H1 (cell line): ENCODE measurements at regions not wholly inside any gene's neighbourhood (a gene's known extent, or its start where the extent isn't known, plus 50 kb on each side); places are given as distances from the start of the nearest gene placed in this dataset.

Experiments
- CTCF ChIA-PET: fragments of 300-600 bp; sonication (Branson Sonifier 250); formaldehyde crosslinking; loops from one replicate; lab custom pipeline; 2021; ENCODE audit not compliant: partially characterized antibody; lab: Charles Lee
- POLR2A ChIA-PET: fragments of 300-600 bp; sonication (Branson Sonifier 250); formaldehyde crosslinking; loops from one replicate; lab custom pipeline; 2021; ENCODE audit warnings: inconsistent platforms; ENCODE audit not compliant: partially characterized antibody; lab: Charles Lee
- DNase-seq, 2 experiments: peaks; one replicate each; pipeline versions ENCODE4 v3.0.0 to v3.0.0-alpha.2; 2010 to 2022; ENCODE audit warnings: low spot score in 2 of 2, low read depth in 1 of 2, mixed read lengths in 1 of 2
- FAIRE-seq: peaks from 2 replicates; lab custom pipeline; 2011; peaks lifted over from hg19 to GRCh38; lab: Jason Lieb, UNC
- H2AFZ ChIP-seq: 2 replicates; pipeline ENCODE4 v1.8.1; 2012; ENCODE audit warnings: low read length, inconsistent platforms
- H2AK5ac ChIP-seq: 2 replicates; pipeline ENCODE4 v1.6.1; 2013; ENCODE audit warnings: low read depth, low read length
- H2BK120ac ChIP-seq: replicated peaks from 2 replicates; pipeline ENCODE3; 2013; ENCODE audit warnings: low read depth, low read length, inconsistent platforms
- H2BK12ac ChIP-seq: 2 replicates; pipeline ENCODE4 v1.6.1; 2013; ENCODE audit warnings: low read depth, low read length
- H2BK15ac ChIP-seq: 2 replicates; pipeline ENCODE4 v1.6.1; 2013; ENCODE audit warnings: low read length
- H2BK20ac ChIP-seq: 2 replicates; pipeline ENCODE4 v1.6.1; 2013; ENCODE audit warnings: low read length
- H2BK5ac ChIP-seq: 2 replicates; pipeline ENCODE4 v1.6.1; 2013; ENCODE audit warnings: low read depth, low read length
- H3K14ac ChIP-seq: 2 replicates; pipeline ENCODE4 v1.6.1; 2013; ENCODE audit warnings: inconsistent platforms; ENCODE audit not compliant: insufficient read length
- H3K18ac ChIP-seq: 2 replicates; pipeline ENCODE4 v1.6.1; 2013; ENCODE audit warnings: low read length; ENCODE audit errors: extremely low read depth
- H3K23ac ChIP-seq: 2 replicates; pipeline ENCODE4 v1.6.1; 2013; ENCODE audit warnings: inconsistent platforms; ENCODE audit not compliant: insufficient read length
- H3K23me2 ChIP-seq: 2 replicates; pipeline ENCODE4 v1.6.1; 2013; ENCODE audit warnings: low read depth, low read length
- H3K27ac ChIP-seq: 2 replicates; pipeline ENCODE4 v1.6.1; 2011; ENCODE audit warnings: low read depth, low read length, inconsistent platforms
- H3K27me3 ChIP-seq, 4 experiments: replicated peaks in 1 of 4; 1 replicate in 1 of 4; 2 replicates in 3 of 4; pipeline versions ENCODE4 v1.6.1 to v1.8.1; 2011 to 2013; ENCODE audit warnings: low read length in 3 of 4, mild to moderate bottlenecking in 3 of 4, inconsistent platforms in 2 of 4, mixed read lengths in 2 of 4, moderate library complexity in 1 of 4; ENCODE audit not compliant: control insufficient read depth in 3 of 4, insufficient read depth in 3 of 4; ENCODE audit errors: extremely low read depth in 1 of 4
- H3K36me3 ChIP-seq, 4 experiments: 2 replicates each; pipeline versions ENCODE4 v1.6.1 to v1.8.1; 2011 to 2013; ENCODE audit warnings: mild to moderate bottlenecking in 4 of 4, low read length in 3 of 4, moderate library complexity in 2 of 4, control low read depth in 1 of 4, inconsistent platforms in 1 of 4; ENCODE audit not compliant: insufficient read depth in 4 of 4, control insufficient read depth in 2 of 4
- H3K4ac ChIP-seq: replicated peaks from 2 replicates; pipeline ENCODE3; 2013; ENCODE audit warnings: low read length, low read depth, mixed read lengths, inconsistent platforms; ENCODE audit not compliant: insufficient read length
- H3K4me1 ChIP-seq, 4 experiments: replicated peaks in 1 of 4; 1 replicate in 1 of 4; 2 replicates in 3 of 4; pipeline versions ENCODE4 v1.6.1 to v1.8.1; 2011 to 2013; ENCODE audit warnings: low read length in 3 of 4, inconsistent platforms in 2 of 4, mixed read lengths in 1 of 4; ENCODE audit not compliant: insufficient read depth in 4 of 4, control insufficient read depth in 3 of 4
- H3K4me2 ChIP-seq, 2 experiments: 2 replicates each; pipeline versions ENCODE4 v1.6.1 to v1.8.1; 2011 to 2013; ENCODE audit warnings: low read depth in 2 of 2, low read length in 2 of 2, control low read depth in 1 of 2, inconsistent platforms in 1 of 2, mild to moderate bottlenecking in 1 of 2; ENCODE audit not compliant: insufficient read depth in 1 of 2
- H3K4me3 ChIP-seq, 4 experiments: fragments of 200-600, 300-600 bp in 1 of 4; sonication (generic), shearing (Covaris generic), sonication (Bioruptor Twin) in 1 of 4; 2 replicates each; pipeline versions ENCODE4 v1.5.1 to v1.8.1; 2011 to 2016; ENCODE audit warnings: low read length in 4 of 4, low read depth in 3 of 4, control low read depth in 2 of 4, inconsistent platforms in 2 of 4, mild to moderate bottlenecking in 2 of 4, mixed read lengths in 1 of 4, moderate library complexity in 1 of 4; ENCODE audit not compliant: insufficient read depth in 2 of 4; ENCODE audit errors: extremely low read depth in 1 of 4
- H3K56ac ChIP-seq: replicated peaks from 2 replicates; pipeline ENCODE3; 2013; ENCODE audit warnings: low read depth, mild to moderate bottlenecking, mixed read lengths, low read length, inconsistent platforms; ENCODE audit not compliant: insufficient read length
- H3K79me1 ChIP-seq: 2 replicates; pipeline ENCODE4 v1.6.1; 2013; ENCODE audit warnings: low read depth, low read length, control low read depth
- H3K79me2 ChIP-seq, 2 experiments: 2 replicates each; pipeline versions ENCODE4 v1.6.1 to v1.8.1; 2012 to 2013; ENCODE audit warnings: low read length in 2 of 2, mild to moderate bottlenecking in 2 of 2, inconsistent platforms in 1 of 2; ENCODE audit not compliant: insufficient read depth in 2 of 2, control insufficient read depth in 1 of 2
- H3K9ac ChIP-seq, 4 experiments: replicated peaks in 1 of 4; 1 replicate in 1 of 4; 2 replicates in 3 of 4; pipeline versions ENCODE4 v1.6.1 to v1.8.1; 2011 to 2013; ENCODE audit warnings: low read depth in 3 of 4, low read length in 3 of 4, control low read depth in 2 of 4, mild to moderate bottlenecking in 2 of 4, moderate library complexity in 2 of 4, inconsistent platforms in 1 of 4; ENCODE audit errors: extremely low read depth in 1 of 4
- H3K9me3 ChIP-seq, 2 experiments: 2 replicates each; pipeline versions ENCODE4 v1.6.1 to v1.8.1; 2012 to 2013; ENCODE audit warnings: mild to moderate bottlenecking in 2 of 2, moderate library complexity in 2 of 2, control low read depth in 1 of 2, inconsistent platforms in 1 of 2, low read depth in 1 of 2, low read length in 1 of 2, mixed read lengths in 1 of 2; ENCODE audit not compliant: insufficient read depth in 2 of 2
- H4K20me1 ChIP-seq, 2 experiments: replicated peaks in 1 of 2; 2 replicates each; pipeline versions ENCODE3 to v1.8.1; 2011 to 2013; ENCODE audit warnings: inconsistent platforms in 2 of 2, low read length in 2 of 2, mild to moderate bottlenecking in 1 of 2; ENCODE audit not compliant: insufficient read depth in 2 of 2, control insufficient read depth in 1 of 2
- H4K5ac ChIP-seq: 2 replicates; pipeline ENCODE4 v1.6.1; 2013; ENCODE audit warnings: low read length, low read depth, mixed read lengths, inconsistent platforms; ENCODE audit not compliant: insufficient read length
- H4K8ac ChIP-seq: 2 replicates; pipeline ENCODE4 v1.8.0; 2013; ENCODE audit warnings: mild to moderate bottlenecking, moderate library complexity, low read length, inconsistent platforms; ENCODE audit not compliant: insufficient read depth; ENCODE audit errors: extremely low read depth
- H4K91ac ChIP-seq: replicated peaks from 2 replicates; pipeline ENCODE3; 2013; ENCODE audit warnings: low read length, mixed read lengths, inconsistent platforms; ENCODE audit not compliant: insufficient read length
- CEBPB ChIP-seq: IDR thresholded peaks from 2 replicates; pipeline ENCODE4 v1.6.1; 2012; ENCODE audit warnings: low read depth, low read length
- CHD1 ChIP-seq: IDR thresholded peaks from 2 replicates; pipeline ENCODE4 v1.6.1; 2012; ENCODE audit warnings: low read depth, low read length, improper control_type of control experiment
- CTBP2 ChIP-seq: IDR thresholded peaks from 2 replicates; pipeline ENCODE4 v1.7.0; 2011; ENCODE audit warnings: borderline replicate concordance, mild to moderate bottlenecking, moderate library complexity, mixed read lengths, low read length; ENCODE audit not compliant: insufficient read depth, insufficient read length
- CTCF ChIP-seq, 3 experiments: IDR thresholded peaks; 1 replicate in 2 of 3; 2 replicates in 1 of 3; pipeline versions ENCODE4 v1.5.1 to v1.6.1; 2011; ENCODE audit warnings: low read length in 3 of 3, mild to moderate bottlenecking in 3 of 3, inconsistent platforms in 2 of 3, low read depth in 1 of 3, moderate library complexity in 1 of 3; ENCODE audit not compliant: insufficient read depth in 1 of 3; ENCODE audit errors: control extremely low read depth in 1 of 3
- EGR1 ChIP-seq: IDR thresholded peaks from 2 replicates; pipeline ENCODE4 v1.6.1; 2011; ENCODE audit warnings: low read depth, low read length, borderline replicate concordance
- NANOG ChIP-seq: IDR thresholded peaks from 2 replicates; pipeline ENCODE4 v1.6.1; 2011; ENCODE audit warnings: low read length, low read depth, mild to moderate bottlenecking, inconsistent platforms; ENCODE audit not compliant: insufficient read depth, poor library complexity, severe bottlenecking
- NRF1 ChIP-seq: IDR thresholded peaks from 2 replicates; pipeline ENCODE4 v1.6.1; 2011; ENCODE audit warnings: mild to moderate bottlenecking, low read depth, low read length, improper control_type of control experiment
- RNF2 ChIP-seq: fragments of 200-900, 300-1000 bp; sonication (generic); IDR thresholded peaks from 2 replicates; pipeline ENCODE4 v1.7.1; 2016; ENCODE audit warnings: borderline replicate concordance, low read depth, mild to moderate bottlenecking, antibody characterized with exemption, low read length; ENCODE audit not compliant: poor library complexity, severe bottlenecking; ENCODE audit errors: missing control alignments
- RXRA ChIP-seq: IDR thresholded peaks from 2 replicates; pipeline ENCODE4 v1.6.1; 2011; ENCODE audit warnings: low read depth, mild to moderate bottlenecking, low read length, moderate library complexity; ENCODE audit not compliant: insufficient read depth
- SP2 ChIP-seq: IDR thresholded peaks from 2 replicates; pipeline ENCODE4 v1.6.1; 2012; ENCODE audit warnings: mild to moderate bottlenecking, low read length, inconsistent platforms
- TAF1 ChIP-seq: IDR thresholded peaks from 2 replicates; pipeline ENCODE4 v1.6.1; 2011; ENCODE audit warnings: mild to moderate bottlenecking, low read depth, low read length
- WGBS, 2 experiments: shearing (Covaris generic) in 1 of 2; methylation state at CpG; one replicate each; pipeline versions ENCODE4 v1.1.6 to v1.1.7; 2013 to 2015; ENCODE audit warnings: low lambda C conversion rate in 2 of 2, mixed read lengths in 2 of 2, inconsistent platforms in 1 of 2, low coverage in 1 of 2, missing lambda C conversion rate in 1 of 2; ENCODE audit not compliant: insufficient replicate concordance in 2 of 2, insufficient coverage in 1 of 2, insufficient read length in 1 of 2; ENCODE audit errors: extremely low coverage in 1 of 2, missing lambda C conversion rate in 1 of 2; 5-methylcytosine and 5-hydroxymethylcytosine counted together

DNA sequence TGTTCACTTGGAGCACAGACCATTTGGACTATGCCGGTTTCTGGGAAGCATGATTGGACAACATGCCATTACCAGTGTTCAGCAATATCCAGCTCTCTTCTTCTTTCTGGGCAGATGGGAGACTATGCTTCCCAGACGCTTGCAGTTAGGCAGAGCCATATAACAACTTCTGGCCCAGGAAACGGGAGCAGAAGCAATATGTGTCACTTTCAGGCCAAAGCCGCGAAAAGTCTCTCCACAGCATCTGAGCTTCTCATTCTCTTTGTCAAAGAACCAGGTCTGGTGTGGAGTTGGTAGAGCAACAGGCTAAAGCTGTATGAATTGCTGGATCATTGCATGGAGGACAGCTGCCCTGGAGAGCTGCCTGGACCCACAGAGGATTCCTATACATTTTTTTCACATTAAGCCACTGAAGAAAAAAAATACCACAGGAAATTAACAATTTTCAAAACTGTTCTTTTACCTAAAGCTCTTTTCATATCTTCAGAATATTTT is 131.4 kb upstream of the FRG1 start:
- Histone ChIP-seq H3K4me1 (no peaks in the 10 kb centered on the region), H3K4me3 (no peak overlapping the region), H3K23me2 (no peaks in the 10 kb centered on the region), H2AK5ac (no peak overlapping the region), H3K4me2 (no peak overlapping the region), H2AFZ (no peak overlapping the region), H3K18ac (no peak overlapping the region), H4K5ac (no peak overlapping the region), H3K23ac (no peak overlapping the region), H3K27me3 (no peaks in the 10 kb centered on the region), H4K20me1 (no peaks in the 10 kb centered on the region), H2BK15ac (no peak overlapping the region), H2BK5ac (no peak overlapping the region), H3K14ac (no peak overlapping the region), H3K79me2 (no peaks in the 10 kb centered on the region), H3K9me3 (peaks cover 3 to 4% of the 10 kb centered on the region in 2 experiments; a peak in 1 of 4 replicates), H3K27ac (no peak overlapping the region), H3K4ac (no peak overlapping the region), H3K36me3 (no peaks in the 10 kb centered on the region), H4K8ac (no peak overlapping the region), H3K79me1 (no peaks in the 10 kb centered on the region), H2BK20ac (no peak overlapping the region), H3K9ac (no peak overlapping the region), H2BK12ac (no peak overlapping the region), H4K91ac (no peak overlapping the region), H3K56ac (no peak overlapping the region), H2BK120ac (no peak overlapping the region)
- WGBS, 2 experiments: 92% methylated on average over 5 of the region's 5 CpGs; no CpG with 5 or more reads in 1 of the 2 experiments
- FAIRE-seq: no peak
- POLR2A ChIA-PET: no interaction called here
- no peak for DNase-seq
- CTCF ChIA-PET: interaction anchor here (0.6 to 1.5 kb wide), 4 partner anchors 9 to 786 kb away, joined by 3 to 8 read pairs (median 4); no protein-coding TSS in a partner anchor
- TF ChIP-seq RXRA (no peak), NRF1 (no peak), SP2 (no peak), TAF1 (no peak), CEBPB (no peak), EGR1 (no peak), NANOG (no peak), CTBP2 (no peak), RNF2 (no peak), CHD1 (no peak), CTCF (IDR thresholded peaks at IDR 0.05; ENCODE audit: control extremely low read depth in 1 of 3, insufficient read depth in 1 of 3, low read depth in 1 of 3, low read length in 3 of 3) (no peak)
